SK-N-SH treated with all-trans-retinoic acid at 6 μM for 48 hours (cell line): ENCODE measurements at regions not wholly inside any gene's neighbourhood (a gene's known extent, or its start where the extent isn't known, plus 50 kb on each side); places are given as distances from the start of the nearest gene placed in this dataset.

Experiments used
- ARNTL ChIP-seq: fragments of 450-650 bp; formaldehyde crosslinking; IDR thresholded peaks from 2 replicates; pipeline ENCODE4 v1.5.0; 2020; ENCODE audit warnings: low read depth, mild to moderate bottlenecking, moderate library complexity, borderline replicate concordance
- CSDC2 ChIP-seq: fragments of 250-450 bp; sonication (Bioruptor Pico); IDR thresholded peaks from 2 replicates; pipeline ENCODE4 v1.5.0; 2020; ENCODE audit warnings: mild to moderate bottlenecking, moderate library complexity
- SNAI2 ChIP-seq: fragments of 250-450 bp; sonication (Bioruptor Pico); IDR thresholded peaks from 2 replicates; pipeline ENCODE4 v1.5.0; 2020; ENCODE audit warnings: mild to moderate bottlenecking, moderate library complexity
- TOX ChIP-seq: fragments of 250-450 bp; sonication (Bioruptor Pico); IDR thresholded peaks from 2 replicates; pipeline ENCODE4 v1.8.0; 2021; ENCODE audit warnings: mild to moderate bottlenecking, moderate library complexity, borderline replicate concordance
- ZFP30 ChIP-seq: fragments of 450-650 bp; formaldehyde crosslinking; IDR thresholded peaks from 2 replicates; pipeline ENCODE4 v1.5.0; 2022; ENCODE audit warnings: mild to moderate bottlenecking, moderate library complexity
- ZNF70 ChIP-seq: fragments of 450-650 bp; formaldehyde crosslinking; IDR thresholded peaks from 2 replicates; pipeline ENCODE4 v1.5.0; 2020; ENCODE audit warnings: mild to moderate bottlenecking, moderate library complexity
- ZNF8 ChIP-seq: fragments of 450-650 bp; formaldehyde crosslinking; IDR thresholded peaks from 2 replicates; pipeline ENCODE4 v1.5.0; 2020; ENCODE audit warnings: mild to moderate bottlenecking, moderate library complexity
- TF ChIP-seq, protein P1 (sequence below): fragments of 250-450 bp; sonication (Bioruptor Pico); IDR thresholded peaks from 2 replicates; pipeline ENCODE4 v1.8.0; 2020; ENCODE audit warnings: mild to moderate bottlenecking, moderate library complexity, borderline replicate concordance

DNA sequence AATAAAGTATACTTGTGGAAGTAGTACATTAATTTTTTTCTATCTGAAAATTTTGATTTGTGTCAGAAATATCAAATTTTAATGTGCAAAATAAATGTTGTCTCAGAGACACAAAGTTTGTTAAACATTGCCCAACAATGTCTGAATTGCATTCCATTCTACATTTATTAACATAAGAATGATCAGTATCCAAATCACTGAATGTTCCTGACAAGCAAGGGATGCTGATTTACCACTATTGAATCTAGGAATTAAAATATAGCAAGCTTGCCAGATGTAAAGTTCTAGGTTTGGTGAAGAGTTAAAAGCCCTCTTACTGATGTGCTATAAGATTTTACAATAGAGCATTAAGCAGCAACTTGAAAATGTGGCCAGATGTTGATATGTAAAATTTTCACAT, 489.2 kb upstream of the CTSO start:
- TF ChIP-seq, protein P1, sequence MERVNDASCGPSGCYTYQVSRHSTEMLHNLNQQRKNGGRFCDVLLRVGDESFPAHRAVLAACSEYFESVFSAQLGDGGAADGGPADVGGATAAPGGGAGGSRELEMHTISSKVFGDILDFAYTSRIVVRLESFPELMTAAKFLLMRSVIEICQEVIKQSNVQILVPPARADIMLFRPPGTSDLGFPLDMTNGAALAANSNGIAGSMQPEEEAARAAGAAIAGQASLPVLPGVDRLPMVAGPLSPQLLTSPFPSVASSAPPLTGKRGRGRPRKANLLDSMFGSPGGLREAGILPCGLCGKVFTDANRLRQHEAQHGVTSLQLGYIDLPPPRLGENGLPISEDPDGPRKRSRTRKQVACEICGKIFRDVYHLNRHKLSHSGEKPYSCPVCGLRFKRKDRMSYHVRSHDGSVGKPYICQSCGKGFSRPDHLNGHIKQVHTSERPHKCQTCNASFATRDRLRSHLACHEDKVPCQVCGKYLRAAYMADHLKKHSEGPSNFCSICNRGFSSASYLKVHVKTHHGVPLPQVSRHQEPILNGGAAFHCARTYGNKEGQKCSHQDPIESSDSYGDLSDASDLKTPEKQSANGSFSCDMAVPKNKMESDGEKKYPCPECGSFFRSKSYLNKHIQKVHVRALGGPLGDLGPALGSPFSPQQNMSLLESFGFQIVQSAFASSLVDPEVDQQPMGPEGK, result no peak
- TF ChIP-seq CSDC2 (CRISPR knock-in tag) (no peak), ZNF70 (CRISPR knock-in tag) (no peak), ARNTL (CRISPR knock-in tag) (no peak), ZFP30 (CRISPR knock-in tag) (no peak), TOX (CRISPR knock-in tag) (no peak), SNAI2 (CRISPR knock-in tag) (no peak), ZNF8 (CRISPR knock-in tag) (no peak)
